Calu3 (cell line): ENCODE measurements at regions not wholly inside any gene's neighbourhood (a gene's known extent, or its start where the extent isn't known, plus 50 kb on each side); places are given as distances from the start of the nearest gene placed in this dataset.

Experiments
- BruUV-seq: library from RNA; stranded (reverse); fragments of 400-500 nt; replicated peaks from 2 replicates; lab custom pipeline; 2021; lab: Mats Ljungman, UMichigan
- CTCF ChIA-PET: fragments of 300-600 bp; sonication (Branson Sonifier 250); formaldehyde crosslinking; loops from one replicate; lab custom pipeline; 2022; ENCODE audit warnings: antibody characterized with exemption; lab: Charles Lee
- DNase-seq: peaks from one replicate; pipeline ENCODE4 v3.0.0; 2022
- H3K27ac Mint-ChIP-seq: one replicate; pipeline ENCODE4 v1.8.0; 2022; ENCODE audit warnings: mixed read lengths; ENCODE audit not compliant: unreplicated experiment
- H3K27me3 Mint-ChIP-seq: one replicate; pipeline ENCODE4 v1.8.0; 2022; ENCODE audit warnings: mixed read lengths; ENCODE audit not compliant: unreplicated experiment
- H3K36me3 Mint-ChIP-seq: one replicate; pipeline ENCODE4 v1.8.0; 2022; ENCODE audit warnings: mild to moderate bottlenecking, moderate library complexity, mixed read lengths; ENCODE audit not compliant: insufficient read depth, unreplicated experiment
- H3K4me1 Mint-ChIP-seq: one replicate; pipeline ENCODE4 v1.8.0; 2022; ENCODE audit warnings: mild to moderate bottlenecking, low read depth, mixed read lengths; ENCODE audit not compliant: unreplicated experiment
- H3K4me3 Mint-ChIP-seq: one replicate; pipeline ENCODE4 v1.8.0; 2022; ENCODE audit warnings: mild to moderate bottlenecking, low read depth, moderate library complexity, mixed read lengths; ENCODE audit not compliant: unreplicated experiment
- H3K9me3 Mint-ChIP-seq: one replicate; pipeline ENCODE4 v1.8.0; 2022; ENCODE audit warnings: low read depth, mixed read lengths; ENCODE audit not compliant: unreplicated experiment
- intact Hi-C: fragments of 100-400 bp; cut with micrococcal nuclease; formaldehyde crosslinking; loops from one replicate; pipeline ENCODE4 v1.10.0; 2022; ENCODE audit not compliant: unreplicated experiment
- TF ChIP-seq, protein P1 (sequence below): fragments of 200-600 bp; IDR thresholded peaks from one replicate; pipeline ENCODE4 v1.8.0; 2022; ENCODE audit warnings: antibody characterized with exemption; ENCODE audit not compliant: unreplicated experiment

DNA sequence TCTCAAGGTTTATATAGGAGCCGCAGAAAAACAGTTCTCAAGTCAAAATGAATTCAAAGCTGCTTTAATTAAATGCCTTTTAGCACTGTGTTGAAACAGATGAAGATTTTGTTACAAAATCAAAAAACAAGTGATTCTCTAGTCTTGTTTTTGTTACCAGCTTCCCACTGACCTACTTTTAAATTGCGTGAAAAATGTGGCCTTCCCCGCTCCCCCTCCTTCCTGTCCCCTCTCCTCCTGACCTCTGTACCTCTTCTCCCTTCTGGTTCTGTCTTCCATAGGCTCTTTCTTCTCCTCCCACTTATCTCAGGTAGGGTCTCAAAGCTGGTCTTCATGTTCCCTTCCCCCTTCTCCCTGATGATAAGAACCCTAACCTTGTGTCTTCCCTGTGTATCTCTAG lies 90.0 kb upstream of the MDM1 start:
- TF ChIP-seq, protein P1, sequence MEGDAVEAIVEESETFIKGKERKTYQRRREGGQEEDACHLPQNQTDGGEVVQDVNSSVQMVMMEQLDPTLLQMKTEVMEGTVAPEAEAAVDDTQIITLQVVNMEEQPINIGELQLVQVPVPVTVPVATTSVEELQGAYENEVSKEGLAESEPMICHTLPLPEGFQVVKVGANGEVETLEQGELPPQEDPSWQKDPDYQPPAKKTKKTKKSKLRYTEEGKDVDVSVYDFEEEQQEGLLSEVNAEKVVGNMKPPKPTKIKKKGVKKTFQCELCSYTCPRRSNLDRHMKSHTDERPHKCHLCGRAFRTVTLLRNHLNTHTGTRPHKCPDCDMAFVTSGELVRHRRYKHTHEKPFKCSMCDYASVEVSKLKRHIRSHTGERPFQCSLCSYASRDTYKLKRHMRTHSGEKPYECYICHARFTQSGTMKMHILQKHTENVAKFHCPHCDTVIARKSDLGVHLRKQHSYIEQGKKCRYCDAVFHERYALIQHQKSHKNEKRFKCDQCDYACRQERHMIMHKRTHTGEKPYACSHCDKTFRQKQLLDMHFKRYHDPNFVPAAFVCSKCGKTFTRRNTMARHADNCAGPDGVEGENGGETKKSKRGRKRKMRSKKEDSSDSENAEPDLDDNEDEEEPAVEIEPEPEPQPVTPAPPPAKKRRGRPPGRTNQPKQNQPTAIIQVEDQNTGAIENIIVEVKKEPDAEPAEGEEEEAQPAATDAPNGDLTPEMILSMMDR = no peak
- no TSS peak for BruUV-seq
- Mint-ChIP-seq H3K27ac (no peak overlapping the region), H3K9me3 (no peaks in the 10 kb centered on the region), H3K27me3 (no peaks in the 10 kb centered on the region), H3K36me3 (no peaks in the 10 kb centered on the region), H3K4me1 (no peaks in the 10 kb centered on the region), H3K4me3 (no peak overlapping the region)
- CTCF ChIA-PET = no interaction called here
- intact Hi-C loops = no loop called here
- DNase-seq = no peak

GRCh38 chr12:68422956-68423574 lies 90.9 kb upstream of the MDM1 start:
- no peaks in the 10 kb centered on the region for H3K36me3 Mint-ChIP-seq
- H3K9me3 Mint-ChIP-seq = no peaks in the 10 kb centered on the region
- DNase-seq = no peak
- intact Hi-C loops = no loop called here
- no TSS peak for BruUV-seq
- H3K27ac Mint-ChIP-seq = no peak overlapping the region
- TF ChIP-seq, protein P1 = no peak
- CTCF ChIA-PET = no interaction called here
- H3K4me3 Mint-ChIP-seq = no peak overlapping the region
- no peaks in the 10 kb centered on the region for H3K4me1 Mint-ChIP-seq
- no peaks in the 10 kb centered on the region for H3K27me3 Mint-ChIP-seq

- no peak for DNase-seq
- Mint-ChIP-seq H3K4me3 (no peak overlapping the region), H3K27me3 (no peaks in the 10 kb centered on the region), H3K9me3 (no peaks in the 10 kb centered on the region), H3K4me1 (no peaks in the 10 kb centered on the region), H3K36me3 (no peaks in the 10 kb centered on the region), H3K27ac (no peak overlapping the region)
- TF ChIP-seq, protein P1 = no peak
- CTCF ChIA-PET = interaction anchor here (0.6 kb wide), 1 partner anchor 15 kb away, joined by 5 read pairs; no protein-coding TSS in a partner anchor
- no TSS peak for BruUV-seq
- intact Hi-C loops = no loop called here
Measured at GRCh38 chr12:68425998-68426397, 93.8 kb upstream of the MDM1 start.

DNA sequence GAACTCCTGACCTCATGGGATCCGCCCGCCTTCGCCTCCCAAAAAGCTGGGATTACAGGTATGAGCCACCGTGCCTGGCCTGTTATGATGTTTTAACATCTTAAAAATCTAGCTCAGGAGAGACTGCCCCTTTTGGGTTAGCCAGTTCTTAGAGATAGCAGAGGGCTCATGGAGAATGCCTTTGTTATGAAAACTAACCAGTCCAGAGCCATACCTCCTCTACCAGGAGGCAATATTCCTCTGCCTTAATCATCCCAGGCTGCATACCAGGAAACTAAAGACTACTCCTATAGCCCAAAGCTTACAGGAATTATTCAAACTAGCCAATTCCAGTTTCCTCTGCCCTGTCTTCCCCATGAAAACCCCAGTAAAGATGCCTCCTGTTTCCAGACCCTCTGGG lies 96.0 kb upstream of the MDM1 start:
- H3K9me3 Mint-ChIP-seq = no peaks in the 10 kb centered on the region
- no peak for DNase-seq
- peaks cover 6% of the 10 kb centered on the region for H3K27me3 Mint-ChIP-seq
- TF ChIP-seq, protein P1 = no peak
- intact Hi-C loops = no loop called here
- CTCF ChIA-PET = no interaction called here
- no TSS peak for BruUV-seq
- no peak overlapping the region for H3K4me3 Mint-ChIP-seq
- no peaks in the 10 kb centered on the region for H3K4me1 Mint-ChIP-seq
- no peak overlapping the region for H3K27ac Mint-ChIP-seq
- no peaks in the 10 kb centered on the region for H3K36me3 Mint-ChIP-seq
